GM23338 (cell line): ENCODE measurements at regions not wholly inside any gene's neighbourhood (a gene's known extent, or its start where the extent isn't known, plus 50 kb on each side); places are given as distances from the start of the nearest gene placed in this dataset.

Experiments
- ATAC-seq: fragments of 200-7000 bp; cut with Tn5 transposase; 3 replicates; pipeline ENCODE4 v1.9.1; 2020
- DNase-seq: peaks from one replicate; pipeline ENCODE4 v3.0.0-alpha.2; 2015; ENCODE audit warnings: low spot score
- H2AFZ ChIP-seq: fragments of 200-600 bp; sonication (generic); 2 replicates; pipeline ENCODE4 v1.8.0; 2016; ENCODE audit warnings: antibody characterized with exemption, mild to moderate bottlenecking, moderate library complexity
- H3F3A ChIP-seq: fragments of 200-600 bp; sonication (generic); replicated peaks from 2 replicates; pipeline ENCODE4 v1.8.0; 2017; ENCODE audit warnings: antibody characterized with exemption, mixed run types, low read depth
- H3K27ac ChIP-seq: fragments of 200-600 bp; sonication (generic); 2 replicates; pipeline ENCODE4 v1.6.1; 2016; ENCODE audit warnings: low read depth
- H3K27me3 ChIP-seq: fragments of 200-600 bp; sonication (generic); 2 replicates; pipeline ENCODE4 v1.8.0; 2016; ENCODE audit warnings: mild to moderate bottlenecking, mixed run types, moderate library complexity; ENCODE audit not compliant: insufficient read depth
- H3K36me3 ChIP-seq: fragments of 200-600 bp; sonication (generic); 2 replicates; pipeline ENCODE4 v1.8.0; 2016; ENCODE audit warnings: mild to moderate bottlenecking; ENCODE audit not compliant: insufficient read depth
- H3K4me1 ChIP-seq: fragments of 200-600 bp; sonication (generic); 2 replicates; pipeline ENCODE4 v1.8.0; 2016; ENCODE audit warnings: mild to moderate bottlenecking, moderate library complexity; ENCODE audit not compliant: insufficient read depth
- H3K4me2 ChIP-seq: fragments of 200-600 bp; sonication (generic); 2 replicates; pipeline ENCODE4 v1.7.1; 2017; ENCODE audit warnings: mixed run types
- H3K4me3 ChIP-seq: fragments of 200-600 bp; sonication (generic); 2 replicates; pipeline ENCODE4 v1.6.1; 2016; ENCODE audit warnings: mixed run types
- H3K79me2 ChIP-seq: fragments of 200-600 bp; sonication (generic); replicated peaks from 2 replicates; pipeline ENCODE4 v1.8.0; 2017; ENCODE audit warnings: mild to moderate bottlenecking; ENCODE audit not compliant: insufficient read depth
- H3K9me2 ChIP-seq: fragments of 200-600 bp; sonication (generic); 2 replicates; pipeline ENCODE4 v1.8.0; 2017; ENCODE audit not compliant: insufficient read depth
- H4K20me1 ChIP-seq: fragments of 200-600 bp; sonication (generic); replicated peaks from 2 replicates; pipeline ENCODE4 v1.8.0; 2017; ENCODE audit warnings: mild to moderate bottlenecking; ENCODE audit not compliant: insufficient read depth
- H3K27ac Mint-ChIP-seq: 2 replicates; pipeline ENCODE4 v1.8.0; 2020; ENCODE audit warnings: inconsistent platforms, mild to moderate bottlenecking, moderate library complexity, mixed read lengths
- H3K27me3 Mint-ChIP-seq: 3 replicates; pipeline ENCODE4 v1.8.0; 2022; ENCODE audit warnings: low read depth, mild to moderate bottlenecking, moderate library complexity, mixed read lengths, inconsistent platforms; ENCODE audit not compliant: insufficient read depth, poor library complexity
- H3K36me3 Mint-ChIP-seq: 3 replicates; pipeline ENCODE4 v1.8.0; 2021; ENCODE audit warnings: low read depth, mild to moderate bottlenecking, inconsistent platforms, moderate library complexity, mixed read lengths
- H3K4me1 Mint-ChIP-seq: 3 replicates; pipeline ENCODE4 v1.8.0; 2020; ENCODE audit warnings: mild to moderate bottlenecking, inconsistent platforms, mixed read lengths
- H3K4me3 Mint-ChIP-seq: 3 replicates; pipeline ENCODE4 v1.8.0; 2021; ENCODE audit warnings: moderate library complexity, mild to moderate bottlenecking, inconsistent platforms, mixed read lengths
- H3K9me3 Mint-ChIP-seq: 3 replicates; pipeline ENCODE4 v1.8.0; 2020; ENCODE audit warnings: moderate library complexity, mild to moderate bottlenecking, inconsistent platforms, mixed read lengths
- CTCF ChIP-seq, 2 experiments: fragments of 200-600 bp in 1 of 2; sonication (generic) in 1 of 2; conservative IDR thresholded peaks; 2 replicates each; pipeline versions ENCODE4 v1.5.1 to v1.6.1; 2016 to 2017; ENCODE audit warnings: antibody characterized with exemption in 2 of 2, low read depth in 2 of 2, mild to moderate bottlenecking in 2 of 2, moderate library complexity in 1 of 2
- EZH2 ChIP-seq: fragments of 200-600 bp; sonication (generic); IDR thresholded peaks from one replicate; pipeline ENCODE4 v1.8.0; 2017; ENCODE audit warnings: antibody characterized with exemption, mild to moderate bottlenecking, low read depth; ENCODE audit not compliant: unreplicated experiment
- ZNF331 ChIP-seq: fragments of 250-450 bp; sonication (Bioruptor Pico); IDR thresholded peaks from 2 replicates; pipeline ENCODE4 v1.5.0; 2020; ENCODE audit warnings: low read depth, mild to moderate bottlenecking, moderate library complexity
- TF ChIP-seq, protein P1 (sequence below): fragments of 250-450 bp; sonication (Bioruptor Pico); IDR thresholded peaks from 2 replicates; pipeline ENCODE4 v1.5.0; 2020; ENCODE audit warnings: mild to moderate bottlenecking, moderate library complexity

DNA sequence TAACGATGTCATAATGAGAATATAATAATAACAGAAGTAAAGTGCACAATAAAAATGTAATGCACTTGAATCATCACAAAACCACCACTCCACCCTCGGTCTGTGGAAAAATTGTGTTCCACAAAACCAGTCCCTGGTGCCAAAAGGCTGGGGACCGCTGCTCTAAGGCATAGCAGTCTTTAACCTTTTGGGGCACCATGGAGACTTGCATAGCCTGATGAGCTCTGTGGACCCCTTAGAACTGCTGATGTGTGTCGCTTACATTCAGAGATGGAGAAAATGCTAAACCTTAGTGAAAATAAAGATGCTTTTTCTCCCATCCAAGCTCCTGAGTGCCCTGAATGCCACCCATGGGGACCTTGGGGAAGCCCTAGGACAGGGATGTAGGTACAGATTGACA, 87.6 kb upstream of the SEPTIN5 start:
- H3K4me3 ChIP-seq, result no peak overlapping the region
- no peak overlapping the region for H3K4me3 Mint-ChIP-seq
- 0 out of 2 replicates have a peak overlapping the region, but pooled peaks have one; percentile 23 for H2AFZ ChIP-seq
- peaks cover 11% of the 10 kb centered on the region for H3K27me3 Mint-ChIP-seq
- DNase-seq, result no peak
- TF ChIP-seq ZNF331 (CRISPR knock-in tag) (no peak), CTCF (conservative IDR thresholded peaks at IDR 0.05; ENCODE audit: low read depth in 2 of 2) (no peak), EZH2 (no peak)
- TF ChIP-seq, protein P1, sequence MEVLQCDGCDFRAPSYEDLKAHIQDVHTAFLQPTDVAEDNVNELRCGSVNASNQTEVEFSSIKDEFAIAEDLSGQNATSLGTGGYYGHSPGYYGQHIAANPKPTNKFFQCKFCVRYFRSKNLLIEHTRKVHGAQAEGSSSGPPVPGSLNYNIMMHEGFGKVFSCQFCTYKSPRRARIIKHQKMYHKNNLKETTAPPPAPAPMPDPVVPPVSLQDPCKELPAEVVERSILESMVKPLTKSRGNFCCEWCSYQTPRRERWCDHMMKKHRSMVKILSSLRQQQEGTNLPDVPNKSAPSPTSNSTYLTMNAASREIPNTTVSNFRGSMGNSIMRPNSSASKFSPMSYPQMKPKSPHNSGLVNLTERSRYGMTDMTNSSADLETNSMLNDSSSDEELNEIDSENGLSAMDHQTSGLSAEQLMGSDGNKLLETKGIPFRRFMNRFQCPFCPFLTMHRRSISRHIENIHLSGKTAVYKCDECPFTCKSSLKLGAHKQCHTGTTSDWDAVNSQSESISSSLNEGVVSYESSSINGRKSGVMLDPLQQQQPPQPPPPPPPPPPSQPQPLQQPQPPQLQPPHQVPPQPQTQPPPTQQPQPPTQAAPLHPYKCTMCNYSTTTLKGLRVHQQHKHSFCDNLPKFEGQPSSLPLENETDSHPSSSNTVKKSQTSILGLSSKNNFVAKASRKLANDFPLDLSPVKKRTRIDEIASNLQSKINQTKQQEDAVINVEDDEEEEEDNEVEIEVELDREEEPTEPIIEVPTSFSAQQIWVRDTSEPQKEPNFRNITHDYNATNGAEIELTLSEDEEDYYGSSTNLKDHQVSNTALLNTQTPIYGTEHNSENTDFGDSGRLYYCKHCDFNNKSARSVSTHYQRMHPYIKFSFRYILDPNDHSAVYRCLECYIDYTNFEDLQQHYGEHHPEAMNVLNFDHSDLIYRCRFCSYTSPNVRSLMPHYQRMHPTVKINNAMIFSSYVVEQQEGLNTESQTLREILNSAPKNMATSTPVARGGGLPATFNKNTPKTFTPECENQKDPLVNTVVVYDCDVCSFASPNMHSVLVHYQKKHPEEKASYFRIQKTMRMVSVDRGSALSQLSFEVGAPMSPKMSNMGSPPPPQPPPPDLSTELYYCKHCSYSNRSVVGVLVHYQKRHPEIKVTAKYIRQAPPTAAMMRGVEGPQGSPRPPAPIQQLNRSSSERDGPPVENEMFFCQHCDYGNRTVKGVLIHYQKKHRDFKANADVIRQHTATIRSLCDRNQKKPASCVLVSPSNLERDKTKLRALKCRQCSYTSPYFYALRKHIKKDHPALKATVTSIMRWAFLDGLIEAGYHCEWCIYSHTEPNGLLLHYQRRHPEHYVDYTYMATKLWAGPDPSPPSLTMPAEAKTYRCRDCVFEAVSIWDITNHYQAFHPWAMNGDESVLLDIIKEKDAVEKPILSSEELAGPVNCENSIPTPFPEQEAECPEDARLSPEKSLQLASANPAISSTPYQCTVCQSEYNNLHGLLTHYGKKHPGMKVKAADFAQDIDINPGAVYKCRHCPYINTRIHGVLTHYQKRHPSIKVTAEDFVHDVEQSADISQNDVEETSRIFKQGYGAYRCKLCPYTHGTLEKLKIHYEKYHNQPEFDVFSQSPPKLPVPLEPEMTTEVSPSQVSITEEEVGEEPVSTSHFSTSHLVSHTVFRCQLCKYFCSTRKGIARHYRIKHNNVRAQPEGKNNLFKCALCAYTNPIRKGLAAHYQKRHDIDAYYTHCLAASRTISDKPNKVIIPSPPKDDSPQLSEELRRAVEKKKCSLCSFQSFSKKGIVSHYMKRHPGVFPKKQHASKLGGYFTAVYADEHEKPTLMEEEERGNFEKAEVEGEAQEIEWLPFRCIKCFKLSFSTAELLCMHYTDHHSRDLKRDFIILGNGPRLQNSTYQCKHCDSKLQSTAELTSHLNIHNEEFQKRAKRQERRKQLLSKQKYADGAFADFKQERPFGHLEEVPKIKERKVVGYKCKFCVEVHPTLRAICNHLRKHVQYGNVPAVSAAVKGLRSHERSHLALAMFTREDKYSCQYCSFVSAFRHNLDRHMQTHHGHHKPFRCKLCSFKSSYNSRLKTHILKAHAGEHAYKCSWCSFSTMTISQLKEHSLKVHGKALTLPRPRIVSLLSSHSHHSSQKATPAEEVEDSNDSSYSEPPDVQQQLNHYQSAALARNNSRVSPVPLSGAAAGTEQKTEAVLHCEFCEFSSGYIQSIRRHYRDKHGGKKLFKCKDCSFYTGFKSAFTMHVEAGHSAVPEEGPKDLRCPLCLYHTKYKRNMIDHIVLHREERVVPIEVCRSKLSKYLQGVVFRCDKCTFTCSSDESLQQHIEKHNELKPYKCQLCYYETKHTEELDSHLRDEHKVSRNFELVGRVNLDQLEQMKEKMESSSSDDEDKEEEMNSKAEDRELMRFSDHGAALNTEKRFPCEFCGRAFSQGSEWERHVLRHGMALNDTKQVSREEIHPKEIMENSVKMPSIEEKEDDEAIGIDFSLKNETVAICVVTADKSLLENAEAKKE (CRISPR knock-in tag), result no peak
- H3K4me1 Mint-ChIP-seq, result peaks cover 27% of the 10 kb centered on the region
- H3K36me3 ChIP-seq, result no peaks in the 10 kb centered on the region
- no peak for ATAC-seq
- H3K27me3 ChIP-seq, result no peaks in the 10 kb centered on the region
- H3K9me3 Mint-ChIP-seq, result no peaks in the 10 kb centered on the region; the same call in 2 of the 3 replicates
- no peak overlapping the region for H3K4me2 ChIP-seq
- H4K20me1 ChIP-seq, result no peaks in the 10 kb centered on the region
- no peaks in the 10 kb centered on the region for H3K79me2 ChIP-seq
- H3K27ac Mint-ChIP-seq, result no peak overlapping the region
- H3K27ac ChIP-seq, result no peak overlapping the region
- no peaks in the 10 kb centered on the region for H3K9me2 ChIP-seq
- H3K4me1 ChIP-seq, result peaks cover 9% of the 10 kb centered on the region
- no peaks in the 10 kb centered on the region for H3F3A ChIP-seq
- H3K36me3 Mint-ChIP-seq, result no peaks in the 10 kb centered on the region; the same call in 2 of the 3 replicates
